Fibroblast of pulmonary artery (primary cell): ENCODE measurements at regions not wholly inside any gene's neighbourhood (a gene's known extent, or its start where the extent isn't known, plus 50 kb on each side); places are given as distances from the start of the nearest gene placed in this dataset.
"Not testable (repeated sequence)": the region's sequence is repeated elsewhere in the genome, so short reads cannot be mapped to it uniquely, and the experiment has no call there.

Experiments
- DNase-seq: peaks from one replicate; pipeline ENCODE4 v3.0.0-alpha.2; 2010; ENCODE audit warnings: low read depth
- H3K4me3 ChIP-seq: replicated peaks from 2 replicates; pipeline ENCODE4 v1.5.1; 2011; ENCODE audit warnings: low read depth, mild to moderate bottlenecking, control low read depth, low read length, moderate library complexity
- TF ChIP-seq, protein P1 (sequence below): IDR thresholded peaks from 2 replicates; pipeline ENCODE4 v1.5.1; 2011; ENCODE audit warnings: mild to moderate bottlenecking, control low read depth, low read length, inconsistent platforms; ENCODE audit errors: missing control alignments

DNA sequence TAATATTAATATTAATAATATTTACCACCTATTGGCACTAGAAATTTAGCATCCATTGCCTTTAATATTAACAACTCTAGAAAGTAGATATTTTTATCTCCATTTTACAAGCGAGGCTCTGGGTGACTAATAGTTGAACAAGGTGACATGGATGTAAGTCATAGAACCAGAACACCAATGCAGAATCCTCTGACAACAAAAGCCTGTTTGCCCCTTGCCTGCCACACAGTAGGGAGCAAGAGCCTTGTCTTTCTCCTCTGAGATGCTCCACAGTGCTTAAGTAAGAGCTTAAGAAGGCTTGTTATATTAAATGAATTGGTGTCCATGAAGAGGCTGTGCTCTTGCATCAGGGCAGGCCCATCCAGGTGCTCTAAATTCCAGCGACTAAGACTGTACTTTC, 51.2 kb upstream of the LBX1 start:
- H3K4me3 ChIP-seq, result no peak overlapping the region
- DNase-seq, result no peak
- TF ChIP-seq, protein P1, sequence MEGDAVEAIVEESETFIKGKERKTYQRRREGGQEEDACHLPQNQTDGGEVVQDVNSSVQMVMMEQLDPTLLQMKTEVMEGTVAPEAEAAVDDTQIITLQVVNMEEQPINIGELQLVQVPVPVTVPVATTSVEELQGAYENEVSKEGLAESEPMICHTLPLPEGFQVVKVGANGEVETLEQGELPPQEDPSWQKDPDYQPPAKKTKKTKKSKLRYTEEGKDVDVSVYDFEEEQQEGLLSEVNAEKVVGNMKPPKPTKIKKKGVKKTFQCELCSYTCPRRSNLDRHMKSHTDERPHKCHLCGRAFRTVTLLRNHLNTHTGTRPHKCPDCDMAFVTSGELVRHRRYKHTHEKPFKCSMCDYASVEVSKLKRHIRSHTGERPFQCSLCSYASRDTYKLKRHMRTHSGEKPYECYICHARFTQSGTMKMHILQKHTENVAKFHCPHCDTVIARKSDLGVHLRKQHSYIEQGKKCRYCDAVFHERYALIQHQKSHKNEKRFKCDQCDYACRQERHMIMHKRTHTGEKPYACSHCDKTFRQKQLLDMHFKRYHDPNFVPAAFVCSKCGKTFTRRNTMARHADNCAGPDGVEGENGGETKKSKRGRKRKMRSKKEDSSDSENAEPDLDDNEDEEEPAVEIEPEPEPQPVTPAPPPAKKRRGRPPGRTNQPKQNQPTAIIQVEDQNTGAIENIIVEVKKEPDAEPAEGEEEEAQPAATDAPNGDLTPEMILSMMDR, result no peak

DNA sequence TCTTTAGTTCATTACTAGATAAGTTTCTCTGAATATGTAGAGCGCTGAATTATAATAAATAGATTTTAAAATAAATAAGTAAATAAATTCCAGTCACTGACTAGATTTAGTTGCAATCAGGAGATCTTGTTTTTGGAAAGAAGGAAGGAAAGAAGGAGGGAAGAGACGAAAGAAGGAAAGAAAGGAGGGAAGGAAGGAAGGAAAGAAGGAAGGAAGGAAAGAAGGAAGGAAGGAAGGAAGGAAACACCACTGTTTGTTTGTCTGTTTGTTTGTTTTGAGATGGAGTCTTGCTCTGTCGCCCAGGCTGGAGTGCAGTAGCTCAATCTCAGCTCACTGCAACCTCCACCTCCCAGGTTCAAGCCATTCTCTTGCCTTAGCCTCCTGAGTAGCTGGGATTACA, 51.7 kb upstream of the LBX1 start:
- not testable (repeated sequence) for DNase-seq, H3K4me3 ChIP-seq

DNA sequence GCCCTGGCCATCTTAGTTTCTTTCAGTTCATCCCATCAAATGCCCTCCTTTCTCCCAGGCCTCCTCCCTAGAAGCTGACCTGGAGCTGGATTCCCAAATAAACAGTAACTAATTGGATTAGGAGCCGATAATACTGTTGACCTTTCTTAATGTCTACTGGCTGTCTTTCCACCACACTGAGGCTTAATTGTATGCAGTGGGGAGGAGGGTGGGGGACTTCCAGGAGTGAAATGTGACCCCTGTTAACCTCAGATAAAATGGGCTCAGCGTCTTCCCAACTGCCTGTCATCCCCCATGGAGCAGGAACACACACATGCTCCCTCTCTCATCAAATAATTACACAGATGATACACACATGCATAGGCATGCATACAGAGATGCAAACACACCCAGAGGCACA, 53.7 kb upstream of the LBX1 start:
- DNase-seq, result no peak
- no peak overlapping the region for H3K4me3 ChIP-seq
- TF ChIP-seq, protein P1, result no peak

DNA sequence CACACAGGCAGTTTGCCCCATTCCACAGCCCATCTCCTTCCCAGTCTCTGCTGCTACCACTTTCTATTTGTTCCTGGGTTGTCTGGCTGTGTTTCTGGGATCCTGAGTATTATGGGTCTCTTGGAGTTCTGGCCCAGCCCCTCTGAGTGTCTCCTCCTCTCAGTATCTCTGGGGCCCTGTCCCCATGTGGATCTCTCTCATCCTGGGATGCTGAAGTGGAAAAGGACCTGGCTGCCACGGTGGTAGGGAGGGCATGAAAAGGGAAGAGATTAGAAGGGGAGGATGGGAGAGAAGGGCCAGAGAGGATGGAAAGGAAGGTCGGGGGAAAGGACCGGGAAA, 54.5 kb upstream of the LBX1 start:
- TF ChIP-seq, protein P1, result no peak
- no peak overlapping the region for H3K4me3 ChIP-seq
- no peak for DNase-seq

DNA sequence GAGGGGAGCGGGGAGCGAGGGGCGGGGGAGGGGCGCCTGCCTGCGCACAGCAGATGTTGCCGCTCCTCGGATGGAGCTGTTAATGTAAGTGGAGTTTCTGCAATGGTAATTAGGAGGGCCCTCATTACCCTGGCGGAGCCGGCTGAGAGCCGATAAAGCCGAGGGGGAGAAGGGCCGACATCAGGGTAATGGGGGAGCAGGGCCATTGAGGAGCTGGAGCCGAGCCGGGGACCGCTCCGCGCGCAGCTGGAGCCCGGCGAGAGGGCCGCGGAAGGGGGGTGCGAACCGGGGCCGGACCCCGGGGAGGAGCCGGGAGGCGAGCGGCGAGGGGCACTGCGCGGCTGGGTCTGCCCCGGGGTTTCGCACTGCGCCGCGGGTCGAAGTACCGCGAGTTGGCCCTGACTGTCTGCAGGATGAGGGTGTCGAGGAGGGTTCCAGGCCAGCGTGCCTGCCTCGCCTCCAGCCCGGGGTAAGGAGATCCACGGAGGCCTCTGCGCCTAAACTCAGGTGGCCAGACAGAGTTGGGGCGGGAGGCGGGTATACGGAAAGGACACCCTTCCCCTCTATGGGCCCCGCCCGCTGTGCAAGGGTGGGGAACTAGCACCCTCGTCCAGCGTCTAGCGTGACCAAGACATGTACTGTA, 55.0 kb upstream of the LBX1 start:
- TF ChIP-seq, protein P1, result no peak
- no peak for DNase-seq
- H3K4me3 ChIP-seq, result no peak overlapping the region

DNA sequence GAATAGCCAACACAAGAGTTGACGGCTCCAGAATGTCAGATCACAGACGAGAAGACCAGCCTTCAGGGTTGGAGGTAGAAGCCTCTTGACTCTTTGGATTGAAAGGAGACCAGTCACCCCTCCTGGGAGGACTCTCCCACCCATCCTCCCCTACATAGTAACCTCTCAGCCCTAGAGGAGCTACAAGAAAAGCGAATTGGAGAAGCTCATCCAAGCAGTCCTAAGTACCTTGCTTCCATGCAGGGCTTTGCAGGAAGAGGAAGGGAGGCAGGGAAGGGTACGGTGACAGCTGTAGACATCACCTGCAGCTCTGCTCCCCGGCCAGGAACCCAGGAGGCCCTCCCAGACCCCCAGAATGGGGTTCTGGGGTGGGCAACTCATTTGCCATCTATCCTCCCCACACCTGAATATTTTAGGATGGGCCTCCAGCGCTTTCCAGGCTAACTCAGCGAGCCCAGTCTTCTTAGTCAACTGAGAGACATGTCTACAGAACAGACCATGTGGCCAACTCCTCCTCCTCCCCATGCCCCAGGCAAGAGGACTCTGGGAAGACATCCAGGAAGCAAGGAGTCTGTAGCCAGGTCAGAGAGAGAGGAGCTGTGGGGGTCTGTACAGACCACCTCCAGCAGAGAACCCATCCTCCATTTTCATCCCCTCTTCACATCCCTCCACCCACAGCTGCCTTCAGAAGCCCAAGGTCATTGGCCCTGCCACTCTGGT, 55.6 kb upstream of the LBX1 start:
- no peak for DNase-seq
- TF ChIP-seq, protein P1, result no peak
- H3K4me3 ChIP-seq, result no peak overlapping the region

DNA sequence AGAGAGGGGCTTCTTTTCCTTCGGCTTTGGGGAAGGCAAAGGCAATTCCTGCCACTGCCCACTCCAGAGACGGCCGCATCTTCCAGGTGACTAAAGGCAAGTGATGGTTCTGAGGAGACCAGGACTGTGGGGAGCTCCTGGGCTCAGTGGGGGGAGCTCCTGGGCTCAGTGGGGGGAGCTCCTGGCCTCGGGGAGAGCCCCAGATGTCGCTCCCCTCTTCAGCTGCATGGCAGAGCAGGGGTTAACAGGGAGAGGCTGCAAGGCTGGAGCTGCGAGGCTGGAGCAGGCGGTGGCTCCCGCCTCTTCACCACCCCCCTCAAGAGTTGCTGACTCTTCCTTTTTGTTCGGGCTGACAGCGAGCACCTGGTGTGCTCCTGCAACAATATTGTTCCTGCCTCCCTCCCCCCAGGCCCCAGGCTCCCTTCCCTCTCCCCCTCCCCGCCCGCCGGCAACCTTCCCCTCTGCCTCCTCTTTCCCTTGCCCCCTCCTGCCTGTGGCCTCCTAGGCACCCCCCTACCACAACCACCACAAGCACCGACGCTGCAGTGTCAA, 56.3 kb upstream of the LBX1 start:
- DNase-seq, result no peak
- TF ChIP-seq, protein P1, result no peak
- no peak overlapping the region for H3K4me3 ChIP-seq
